Muscle of leg (tissue), 3 donors: ENCODE measurements at regions not wholly inside any gene's neighbourhood (a gene's known extent, or its start where the extent isn't known, plus 50 kb on each side); places are given as distances from the start of the nearest gene placed in this dataset.
A peak's percentile ranks its signal among the peaks of the same experiment; 100 is the strongest.
"Not testable (repeated sequence)": the region's sequence is repeated elsewhere in the genome, so short reads cannot be mapped to it uniquely, and the experiment has no call there.

Source experiments
- DNase-seq: peaks from one replicate; pipeline ENCODE4 v3.0.0; 2013
- H3K27ac ChIP-seq: one replicate; pipeline ENCODE4 v1.5.1; 2013; ENCODE audit warnings: mild to moderate bottlenecking, low read length, control low read depth
- H3K27me3 ChIP-seq: one replicate; pipeline ENCODE4 v1.6.1; 2013; ENCODE audit warnings: low read length; ENCODE audit not compliant: control insufficient read depth, insufficient read depth
- H3K36me3 ChIP-seq: one replicate; pipeline ENCODE4 v1.6.1; 2013; ENCODE audit warnings: low read length; ENCODE audit not compliant: control insufficient read depth, insufficient read depth
- H3K4me1 ChIP-seq: one replicate; pipeline ENCODE4 v1.6.1; 2013; ENCODE audit warnings: low read length; ENCODE audit not compliant: control insufficient read depth, insufficient read depth
- H3K4me3 ChIP-seq: one replicate; pipeline ENCODE4 v1.5.1; 2013; ENCODE audit warnings: low read length, control low read depth
- H3K9me3 ChIP-seq: replicated peaks from 2 replicates; pipeline ENCODE4 v1.6.1; 2013; ENCODE audit warnings: low read depth, low read length; ENCODE audit not compliant: control insufficient read depth
- WGBS: methylation state at CpG from one replicate; pipeline ENCODE4 v1.1.5; 2013; ENCODE audit warnings: missing lambda C conversion rate; ENCODE audit not compliant: insufficient coverage; 5-methylcytosine and 5-hydroxymethylcytosine counted together

GRCh38 chr5:99369797-99370593 lies 441.2 kb upstream of the CHD1 start:
- Histone ChIP-seq H3K27ac (no peak overlapping the region), H3K27me3 (no peaks in the 10 kb centered on the region), H3K36me3 (no peaks in the 10 kb centered on the region), H3K9me3 (no peaks in the 10 kb centered on the region), H3K4me1 (no peaks in the 10 kb centered on the region), H3K4me3 (no peak overlapping the region)
- no peak for DNase-seq
- WGBS: 24% methylated on average over 2 of the region's 3 CpGs

- WGBS: no CpG with 5 or more reads among the region's 2 CpGs
- Histone ChIP-seq H3K4me3 (no peak overlapping the region), H3K4me1 (no peaks in the 10 kb centered on the region), H3K9me3 (no peaks in the 10 kb centered on the region), H3K36me3 (no peaks in the 10 kb centered on the region), H3K27me3 (no peaks in the 10 kb centered on the region), H3K27ac (no peak overlapping the region)
- no peak for DNase-seq
These were observed 439.9 kb upstream of the CHD1 start for GRCh38 chr5:99368726-99369125.

- H3K36me3 ChIP-seq: no peaks in the 10 kb centered on the region
- no peaks in the 10 kb centered on the region for H3K27me3 ChIP-seq
- H3K27ac ChIP-seq: no peak overlapping the region
- H3K4me1 ChIP-seq: no peaks in the 10 kb centered on the region
- no peak overlapping the region for H3K4me3 ChIP-seq
- DNase-seq: no peak
- H3K9me3 ChIP-seq: no peaks in the 10 kb centered on the region
These were observed 427.1 kb upstream of the CHD1 start for GRCh38 chr5:99355881-99356280.

- no peaks in the 10 kb centered on the region for H3K27me3 ChIP-seq
- H3K4me1 ChIP-seq: no peaks in the 10 kb centered on the region
- no CpG with 5 or more reads among the region's 2 CpGs for WGBS
- H3K9me3 ChIP-seq: no peaks in the 10 kb centered on the region
- H3K36me3 ChIP-seq: no peaks in the 10 kb centered on the region
- H3K4me3 ChIP-seq: no peak overlapping the region
- no peak overlapping the region for H3K27ac ChIP-seq
- no peak for DNase-seq
These were observed 421.0 kb upstream of the CHD1 start for GRCh38 chr5:99349787-99350186.

- DNase-seq: no peak
- Histone ChIP-seq H3K27me3 (no peaks in the 10 kb centered on the region), H3K9me3 (no peaks in the 10 kb centered on the region), H3K4me3 (no peak overlapping the region), H3K36me3 (no peaks in the 10 kb centered on the region), H3K27ac (no peak overlapping the region), H3K4me1 (no peaks in the 10 kb centered on the region)
- 100% methylated on average over 2 of the region's 4 CpGs for WGBS
These were observed 419.8 kb upstream of the CHD1 start for GRCh38 chr5:99348597-99348996.

GRCh38 chr5:99339758-99340157 lies 411.0 kb upstream of the CHD1 start:
- not testable (repeated sequence) for H3K4me3 ChIP-seq, DNase-seq, H3K9me3 ChIP-seq, H3K27me3 ChIP-seq, H3K4me1 ChIP-seq, H3K27ac ChIP-seq, H3K36me3 ChIP-seq
- no CpG with 5 or more reads among the region's 2 CpGs for WGBS

- H3K9me3 ChIP-seq: peaks cover 4% of the 10 kb centered on the region
- H3K4me3 ChIP-seq: no peak overlapping the region
- 100% methylated on average over 1 of the region's 2 CpGs for WGBS
These were observed 406.1 kb upstream of the CHD1 start for GRCh38 chr5:99334936-99335335.

GRCh38 chr5:99331061-99331460 lies 402.3 kb upstream of the CHD1 start:
- Histone ChIP-seq H3K9me3 (peaks cover 4% of the 10 kb centered on the region), H3K27me3 (no peaks in the 10 kb centered on the region), H3K4me3 (no peak overlapping the region), H3K27ac (no peak overlapping the region), H3K4me1 (no peaks in the 10 kb centered on the region), H3K36me3 (no peaks in the 10 kb centered on the region)
- DNase-seq: peak; percentile 50
- WGBS: no CpG with 5 or more reads among the region's 1 CpG

More at GRCh38 chr5:99334936-99335335, 406.1 kb upstream of the CHD1 start:
- no peaks in the 10 kb centered on the region for H3K4me1 ChIP-seq
- no peaks in the 10 kb centered on the region for H3K36me3 ChIP-seq
- H3K27me3 ChIP-seq: no peaks in the 10 kb centered on the region
- DNase-seq: no peak
- no peak overlapping the region for H3K27ac ChIP-seq

- Histone ChIP-seq H3K27me3 (no peaks in the 10 kb centered on the region), H3K9me3 (no peaks in the 10 kb centered on the region), H3K36me3 (no peaks in the 10 kb centered on the region), H3K4me1 (no peaks in the 10 kb centered on the region), H3K4me3 (no peak overlapping the region), H3K27ac (no peak overlapping the region)
- 33% methylated on average over 3 of the region's 5 CpGs for WGBS
- DNase-seq: peak; percentile 28
These were observed 391.6 kb upstream of the CHD1 start for GRCh38 chr5:99320436-99320835.

GRCh38 chr5:99317136-99317535 lies 388.3 kb upstream of the CHD1 start:
- no peaks in the 10 kb centered on the region for H3K27me3 ChIP-seq
- no CpG with 5 or more reads among the region's 4 CpGs for WGBS
- H3K4me1 ChIP-seq: no peaks in the 10 kb centered on the region
- H3K36me3 ChIP-seq: no peaks in the 10 kb centered on the region
- no peaks in the 10 kb centered on the region for H3K9me3 ChIP-seq
- H3K27ac ChIP-seq: no peak overlapping the region
- no peak overlapping the region for H3K4me3 ChIP-seq
- DNase-seq: no peak

GRCh38 chr5:99316484-99316883 lies 387.7 kb upstream of the CHD1 start:
- no peaks in the 10 kb centered on the region for H3K36me3 ChIP-seq
- no peak for DNase-seq
- no peak overlapping the region for H3K4me3 ChIP-seq
- no peaks in the 10 kb centered on the region for H3K27me3 ChIP-seq
- H3K9me3 ChIP-seq: no peaks in the 10 kb centered on the region
- no peaks in the 10 kb centered on the region for H3K4me1 ChIP-seq
- WGBS: no CpG with 5 or more reads among the region's 1 CpG
- no peak overlapping the region for H3K27ac ChIP-seq
